HG03457 (cell line): ENCODE measurements at regions not wholly inside any gene's neighbourhood (a gene's known extent, or its start where the extent isn't known, plus 50 kb on each side); places are given as distances from the start of the nearest gene placed in this dataset.
A peak's percentile ranks its signal among the peaks of the same experiment; 100 is the strongest.

Source experiments
- ATAC-seq: cut with Tn5 transposase; IDR thresholded peaks from one replicate; pipeline ENCODE4 v1.9.1; 2021; ENCODE audit warnings: moderate number of reproducible peaks; ENCODE audit not compliant: unreplicated experiment

GRCh38 chr5:159385536-159385935, 55.2 kb upstream of the IL12B start:
- ATAC-seq, result no peak

GRCh38 chr5:159386028-159386711, 55.9 kb upstream of the IL12B start:
- no peak for ATAC-seq

- no peak for ATAC-seq
Measured at GRCh38 chr5:159392871-159393270, 62.6 kb upstream of the IL12B start.

GRCh38 chr5:159393854-159394274, 63.6 kb upstream of the IL12B start:
- no peak for ATAC-seq

GRCh38 chr5:159395202-159395601, 64.9 kb upstream of the IL12B start:
- no peak for ATAC-seq

- no peak for ATAC-seq
Measured at GRCh38 chr5:159398936-159399335, 68.6 kb upstream of the IL12B start.

GRCh38 chr5:159400476-159400875, 70.2 kb upstream of the IL12B start:
- ATAC-seq, result no peak

- ATAC-seq, result no peak
Measured at GRCh38 chr5:159402311-159402710, 72.0 kb upstream of the IL12B start.

GRCh38 chr5:159402856-159403255, 72.6 kb upstream of the IL12B start:
- no peak for ATAC-seq

GRCh38 chr5:159403906-159404681, 73.8 kb upstream of the IL12B start:
- no peak for ATAC-seq

- peak; percentile 59 for ATAC-seq
Measured at GRCh38 chr5:159405611-159406031, 75.3 kb upstream of the IL12B start.

GRCh38 chr5:159406571-159406970, 76.3 kb upstream of the IL12B start:
- no peak for ATAC-seq

GRCh38 chr5:159409801-159410200, 79.5 kb upstream of the IL12B start:
- ATAC-seq, result no peak

- no peak for ATAC-seq
Measured at GRCh38 chr5:159410480-159410879, 80.2 kb upstream of the IL12B start.

GRCh38 chr5:159411115-159411514, 80.8 kb upstream of the IL12B start:
- ATAC-seq, result no peak

GRCh38 chr5:159412284-159413046, 82.2 kb upstream of the IL12B start:
- ATAC-seq, result peak; percentile 72

GRCh38 chr5:159414021-159414420, 83.7 kb upstream of the IL12B start:
- ATAC-seq, result no peak

- no peak for ATAC-seq
Measured at GRCh38 chr5:159415301-159415937, 85.1 kb upstream of the IL12B start.

GRCh38 chr5:159416438-159416837, 86.2 kb upstream of the IL12B start:
- no peak for ATAC-seq

- ATAC-seq, result no peak
Measured at GRCh38 chr5:159417170-159417569, 86.9 kb upstream of the IL12B start.

GRCh38 chr5:159419576-159419975, 89.3 kb upstream of the IL12B start:
- no peak for ATAC-seq
